H9 (cell line): ENCODE measurements at regions not wholly inside any gene's neighbourhood (a gene's known extent, or its start where the extent isn't known, plus 50 kb on each side); places are given as distances from the start of the nearest gene placed in this dataset.

Source experiments
- DNase-seq: peaks from one replicate; pipeline ENCODE4 v3.0.0-alpha.2; 2017
- H2AFZ ChIP-seq: one replicate; pipeline ENCODE4 v1.6.1; 2013; ENCODE audit warnings: mild to moderate bottlenecking, low read length, control low read depth, moderate library complexity
- H2AK5ac ChIP-seq: 2 replicates; pipeline ENCODE4 v1.6.1; 2013; ENCODE audit warnings: low read length, control low read depth, mixed read lengths; ENCODE audit not compliant: insufficient read length
- H2BK120ac ChIP-seq: one replicate; pipeline ENCODE4 v1.6.1; 2013; ENCODE audit warnings: low read depth, mild to moderate bottlenecking, low read length, control low read depth, inconsistent platforms; ENCODE audit not compliant: poor library complexity, severe bottlenecking
- H2BK12ac ChIP-seq: 2 replicates; pipeline ENCODE4 v1.6.1; 2013; ENCODE audit warnings: low read length, control low read depth, mixed read lengths, low read depth; ENCODE audit not compliant: insufficient read length
- H2BK15ac ChIP-seq: 2 replicates; pipeline ENCODE4 v1.6.1; 2013; ENCODE audit warnings: low read depth, low read length, control low read depth
- H2BK20ac ChIP-seq: one replicate; pipeline ENCODE4 v1.6.1; 2013; ENCODE audit warnings: low read depth, mild to moderate bottlenecking, low read length, control low read depth, inconsistent platforms; ENCODE audit not compliant: poor library complexity, severe bottlenecking
- H2BK5ac ChIP-seq: 2 replicates; pipeline ENCODE4 v1.6.1; 2013; ENCODE audit warnings: low read length, control low read depth, mixed read lengths; ENCODE audit not compliant: insufficient read length
- H3K14ac ChIP-seq: 2 replicates; pipeline ENCODE4 v1.6.1; 2013; ENCODE audit warnings: low read length, control low read depth; ENCODE audit not compliant: insufficient read depth
- H3K18ac ChIP-seq: 2 replicates; pipeline ENCODE4 v1.6.1; 2013; ENCODE audit warnings: low read depth, mild to moderate bottlenecking, mixed read lengths, low read length, control low read depth; ENCODE audit not compliant: insufficient read length
- H3K23ac ChIP-seq: 2 replicates; pipeline ENCODE4 v1.6.1; 2013; ENCODE audit warnings: low read length, control low read depth, mixed read lengths, low read depth; ENCODE audit not compliant: insufficient read length
- H3K23me2 ChIP-seq: 2 replicates; pipeline ENCODE4 v1.6.1; 2013; ENCODE audit warnings: low read depth, mild to moderate bottlenecking, mixed read lengths, low read length, control low read depth; ENCODE audit not compliant: insufficient read length, poor library complexity, severe bottlenecking
- H3K27ac ChIP-seq: 2 replicates; pipeline ENCODE4 v1.5.1; 2013; ENCODE audit warnings: low read length, control low read depth, mixed read lengths, low read depth; ENCODE audit not compliant: insufficient read length
- H3K27me3 ChIP-seq: 2 replicates; pipeline ENCODE4 v1.6.1; 2013; ENCODE audit warnings: low read length, control low read depth, inconsistent platforms; ENCODE audit not compliant: insufficient read depth
- H3K4ac ChIP-seq: 2 replicates; pipeline ENCODE4 v1.6.1; 2013; ENCODE audit warnings: low read depth, mild to moderate bottlenecking, control low read depth, inconsistent platforms, low read length, moderate library complexity
- H3K4me1 ChIP-seq: 2 replicates; pipeline ENCODE4 v1.6.1; 2013; ENCODE audit warnings: low read length, control low read depth, inconsistent platforms; ENCODE audit not compliant: insufficient read depth
- H3K4me2 ChIP-seq: 2 replicates; pipeline ENCODE4 v1.6.1; 2013; ENCODE audit warnings: low read length, control low read depth, mixed read lengths; ENCODE audit not compliant: insufficient read length, insufficient read depth
- H3K56ac ChIP-seq: 2 replicates; pipeline ENCODE4 v1.6.1; 2013; ENCODE audit warnings: low read depth, mild to moderate bottlenecking, mixed read lengths, low read length, control low read depth; ENCODE audit not compliant: insufficient read length
- H3K79me1 ChIP-seq: 2 replicates; pipeline ENCODE4 v1.6.1; 2013; ENCODE audit warnings: low read depth, mild to moderate bottlenecking, moderate library complexity, low read length, control low read depth, inconsistent platforms; ENCODE audit not compliant: insufficient read depth, poor library complexity, severe bottlenecking
- H3K79me2 ChIP-seq: 2 replicates; pipeline ENCODE4 v1.6.1; 2013; ENCODE audit warnings: low read length, control low read depth, inconsistent platforms; ENCODE audit not compliant: insufficient read depth
- H3K9ac ChIP-seq: 2 replicates; pipeline ENCODE4 v1.6.1; 2013; ENCODE audit warnings: low read length, control low read depth, mixed read lengths; ENCODE audit not compliant: insufficient read length; ENCODE audit errors: extremely low read depth
- H3K9me3 ChIP-seq: one replicate; pipeline ENCODE4 v1.6.1; 2013; ENCODE audit warnings: low read depth, low read length, inconsistent platforms; ENCODE audit not compliant: control insufficient read depth
- H3T11ph ChIP-seq: one replicate; pipeline ENCODE4 v1.6.1; 2013; ENCODE audit warnings: mild to moderate bottlenecking, low read length, control low read depth, inconsistent platforms
- H4K20me1 ChIP-seq: one replicate; pipeline ENCODE4 v1.6.1; 2013; ENCODE audit not compliant: control insufficient read depth, insufficient read length, insufficient read depth
- H4K5ac ChIP-seq: 2 replicates; pipeline ENCODE4 v1.6.1; 2013; ENCODE audit warnings: low read depth, mild to moderate bottlenecking, mixed read lengths, low read length, control low read depth; ENCODE audit not compliant: insufficient read length
- H4K8ac ChIP-seq: replicated peaks from 2 replicates; pipeline ENCODE4 v1.6.1; 2013; ENCODE audit warnings: low read length, control low read depth, mixed read lengths, low read depth; ENCODE audit not compliant: insufficient read length
- H4K91ac ChIP-seq: 2 replicates; pipeline ENCODE4 v1.6.1; 2013; ENCODE audit warnings: low read depth, mild to moderate bottlenecking, moderate library complexity, mixed read lengths, low read length, control low read depth; ENCODE audit not compliant: insufficient read length
- H3K27ac Mint-ChIP-seq, 3 experiments: 2 replicates in 2 of 3; 3 replicates in 1 of 3; pipeline ENCODE4 v1.8.0; 2020 to 2021; ENCODE audit warnings: mixed read lengths in 3 of 3, mild to moderate bottlenecking in 1 of 3, moderate library complexity in 1 of 3
- H3K27me3 Mint-ChIP-seq: 2 replicates; pipeline ENCODE4 v1.8.0; 2021; ENCODE audit warnings: low read depth, mild to moderate bottlenecking, moderate library complexity, mixed read lengths
- H3K36me3 Mint-ChIP-seq, 3 experiments: 2 replicates in 2 of 3; 3 replicates in 1 of 3; pipeline ENCODE4 v1.8.0; 2020 to 2021; ENCODE audit warnings: low read depth in 3 of 3, mixed read lengths in 3 of 3; ENCODE audit not compliant: insufficient read depth in 1 of 3
- H3K4me1 Mint-ChIP-seq, 2 experiments: 2 replicates each; pipeline ENCODE4 v1.8.0; 2020; ENCODE audit warnings: mixed read lengths in 2 of 2
- H3K4me3 Mint-ChIP-seq, 2 experiments: 2 replicates in 1 of 2; 3 replicates in 1 of 2; pipeline ENCODE4 v1.8.0; 2020 to 2021; ENCODE audit warnings: mild to moderate bottlenecking in 2 of 2, mixed read lengths in 2 of 2, moderate library complexity in 1 of 2
- H3K9me3 Mint-ChIP-seq, 2 experiments: 2 replicates in 1 of 2; 3 replicates in 1 of 2; pipeline ENCODE4 v1.8.0; 2020; ENCODE audit warnings: mild to moderate bottlenecking in 2 of 2, mixed read lengths in 2 of 2, moderate library complexity in 1 of 2
- CTCF ChIP-seq: fragments of 200-600 bp; sonication (generic); conservative IDR thresholded peaks from 3 replicates; pipeline ENCODE4 v1.8.0; 2021; ENCODE audit warnings: antibody characterized with exemption, mild to moderate bottlenecking
- WGBS: extraction: QIAGEN DNeasy Blood & Tissue Kit; methylation state at CpG from one replicate; pipeline ENCODE4 v1.1.7; 2013; ENCODE audit warnings: missing lambda C conversion rate, low lambda C conversion rate, mixed read lengths; ENCODE audit not compliant: insufficient read length; ENCODE audit errors: extremely low coverage; 5-methylcytosine and 5-hydroxymethylcytosine counted together

GRCh38 chr10:78993261-78993945, 75.4 kb upstream of the ZMIZ1 start:
- H3K36me3 Mint-ChIP-seq = no peaks in the 10 kb centered on the region
- no peak overlapping the region for H4K91ac ChIP-seq
- H3K4me1 Mint-ChIP-seq = peaks cover 20 to 34% of the 10 kb centered on the region in 2 experiments
- no peak overlapping the region for H2BK15ac ChIP-seq
- no peak overlapping the region for H2BK12ac ChIP-seq
- no peak overlapping the region for H3T11ph ChIP-seq
- no peaks in the 10 kb centered on the region for H3K23me2 ChIP-seq
- no peaks in the 10 kb centered on the region for H3K27me3 ChIP-seq
- no peaks in the 10 kb centered on the region for H3K9me3 Mint-ChIP-seq
- H3K4me2 ChIP-seq = no peak overlapping the region
- no peak overlapping the region for H3K4ac ChIP-seq
- no peaks in the 10 kb centered on the region for H3K79me1 ChIP-seq
- H2AFZ ChIP-seq = no peak overlapping the region
- no peaks in the 10 kb centered on the region for H3K9me3 ChIP-seq
- no peak overlapping the region for H3K9ac ChIP-seq
- no peak overlapping the region for H3K4me3 Mint-ChIP-seq
- no peak overlapping the region for H2AK5ac ChIP-seq
- no peak for TF ChIP-seq CTCF
- no peak overlapping the region for H3K56ac ChIP-seq
- H2BK5ac ChIP-seq = no peak overlapping the region
- WGBS = no CpG with 5 or more reads among the region's 10 CpGs
- no peaks in the 10 kb centered on the region for H4K20me1 ChIP-seq
- no peak overlapping the region for H2BK20ac ChIP-seq
- DNase-seq = no peak
- no peak overlapping the region for H3K27ac Mint-ChIP-seq
- no peak overlapping the region for H4K5ac ChIP-seq
- H3K23ac ChIP-seq = no peak overlapping the region
- H3K27me3 Mint-ChIP-seq = peaks cover 5% of the 10 kb centered on the region
- H2BK120ac ChIP-seq = no peak overlapping the region
- H3K18ac ChIP-seq = no peak overlapping the region
- H4K8ac ChIP-seq = no peak overlapping the region
- no peaks in the 10 kb centered on the region; the same call in 1 of the 2 replicates for H3K4me1 ChIP-seq
- H3K27ac ChIP-seq = no peak overlapping the region
- no peak overlapping the region for H3K14ac ChIP-seq
- H3K79me2 ChIP-seq = no peaks in the 10 kb centered on the region
